Sciatic nerve (tissue), 2 donors: ENCODE measurements at regions not wholly inside any gene's neighbourhood (a gene's known extent, or its start where the extent isn't known, plus 50 kb on each side); places are given as distances from the start of the nearest gene placed in this dataset.

Experiments
- ATAC-seq: fragments of 200-7000 bp; cut with Tn5 transposase; one replicate; pipeline ENCODE4 v1.9.1; 2020; ENCODE audit warnings: mild to moderate bottlenecking, moderate library complexity
- DNase-seq: peaks from one replicate; pipeline ENCODE4 v3.0.0-alpha.2; 2020; ENCODE audit warnings: low spot score
- intact Hi-C: fragments of 100-400 bp; cut with DNase I; formaldehyde crosslinking; loops from one replicate; pipeline ENCODE4 v1.14.2; 2022
- donor health status: DM: no; HTN: no; CAD: no.
- donor health status: DM: no; HTN: no; CAD: no.

DNA sequence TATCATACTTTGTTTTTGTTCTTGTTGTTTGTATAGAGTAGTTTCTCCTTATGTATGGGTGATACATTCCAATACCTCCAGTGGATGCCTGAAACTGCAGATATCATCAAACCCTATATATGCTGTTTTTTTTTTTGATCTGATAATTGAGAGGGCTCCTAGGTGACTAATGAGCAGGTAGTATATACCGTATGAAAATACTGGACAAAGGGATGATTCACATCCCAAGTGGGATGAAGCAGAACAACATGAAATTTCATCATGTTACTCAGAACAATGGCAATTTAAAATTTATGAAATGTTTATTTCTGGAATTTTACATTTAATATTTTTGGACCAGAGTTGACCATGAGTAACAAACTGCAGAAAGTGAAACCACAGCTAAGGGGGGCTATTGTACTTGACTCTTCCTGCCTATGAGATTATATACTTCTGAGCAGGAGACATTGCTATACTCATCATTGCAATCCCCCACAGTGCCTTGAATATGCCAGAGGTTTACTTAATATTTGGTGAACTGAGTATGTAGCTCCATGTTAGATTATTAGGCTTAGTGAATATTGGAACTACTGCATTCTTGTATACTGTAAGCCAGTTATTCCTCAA lies 258.7 kb upstream of the FBXL7 start:
- no peak for DNase-seq
- ATAC-seq = no peak

DNA sequence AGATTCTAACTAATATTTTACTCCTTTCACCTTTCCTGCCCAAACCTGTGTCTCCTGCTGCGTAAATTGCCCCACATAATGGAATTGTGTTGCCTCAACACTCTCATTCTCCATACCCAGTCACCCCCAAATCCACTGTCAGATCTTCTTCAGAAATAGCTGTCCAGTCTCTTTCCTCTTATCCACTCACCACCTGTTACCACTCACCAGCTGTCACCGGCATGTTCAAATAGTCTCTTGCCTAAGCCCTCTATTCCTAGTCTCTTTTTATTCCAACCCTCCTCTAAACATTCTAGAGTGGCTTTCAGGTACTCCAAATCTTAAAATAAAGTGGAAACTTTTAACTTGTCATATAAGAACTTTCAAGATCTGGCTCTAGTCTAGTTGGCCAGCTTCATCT lies 262.0 kb upstream of the FBXL7 start:
- intact Hi-C loops = no loop called here
- no peak for DNase-seq
- no peak for ATAC-seq

More for the DNA sequence above, 258.7 kb upstream of the FBXL7 start:
- intact Hi-C loops = no loop called here

DNA sequence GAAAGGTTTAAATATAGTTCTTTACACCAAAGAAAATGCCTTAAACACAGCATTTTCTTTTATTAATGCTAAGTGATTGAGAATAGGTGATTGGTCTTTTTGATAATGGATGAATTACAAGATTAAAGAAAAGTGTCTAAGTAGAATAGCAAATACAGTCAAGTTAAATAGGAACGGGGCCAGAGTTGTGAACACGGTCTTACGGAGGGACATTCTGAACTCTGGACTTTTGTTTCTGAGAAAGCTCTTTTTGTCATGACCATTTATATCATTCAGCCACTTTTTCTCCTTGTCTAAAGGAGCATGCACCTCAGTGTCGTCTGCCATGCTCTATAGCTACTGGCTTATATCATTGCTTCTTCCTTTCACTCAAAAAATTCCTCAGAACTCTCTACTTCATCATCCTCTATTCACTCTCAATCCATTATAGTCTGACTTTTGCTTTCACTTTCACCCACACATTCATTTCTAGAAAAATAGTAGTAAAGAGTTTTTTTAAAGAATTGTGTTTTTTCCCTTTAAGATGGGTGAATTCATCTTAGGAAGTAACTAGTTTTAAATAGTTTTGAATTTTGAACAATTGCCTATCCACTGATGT lies 263.0 kb upstream of the FBXL7 start:
- intact Hi-C loops = no loop called here
- DNase-seq (no peak), ATAC-seq (peak; percentile 32)

DNA sequence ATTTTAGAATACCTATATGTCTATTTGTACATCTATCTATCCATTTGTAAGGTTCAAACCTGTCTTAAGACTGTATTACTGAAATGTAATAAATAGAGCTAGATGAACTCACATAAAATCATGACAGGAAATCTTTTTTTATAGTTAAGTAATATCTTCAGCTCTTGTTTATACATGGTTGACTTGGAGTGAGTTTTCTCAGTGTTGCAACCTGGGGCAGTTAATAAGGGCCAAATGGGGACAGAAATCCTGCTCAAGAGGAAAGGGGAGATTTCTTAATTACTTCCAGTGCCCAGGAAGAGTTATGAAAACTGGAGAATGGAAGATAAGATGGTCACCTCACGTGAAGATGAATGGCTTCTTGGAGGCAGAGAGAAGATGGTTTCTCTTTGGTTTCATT lies 265.1 kb upstream of the FBXL7 start:
- DNase-seq = no peak
- intact Hi-C loops = no loop called here
- peak; percentile 54 for ATAC-seq

DNA sequence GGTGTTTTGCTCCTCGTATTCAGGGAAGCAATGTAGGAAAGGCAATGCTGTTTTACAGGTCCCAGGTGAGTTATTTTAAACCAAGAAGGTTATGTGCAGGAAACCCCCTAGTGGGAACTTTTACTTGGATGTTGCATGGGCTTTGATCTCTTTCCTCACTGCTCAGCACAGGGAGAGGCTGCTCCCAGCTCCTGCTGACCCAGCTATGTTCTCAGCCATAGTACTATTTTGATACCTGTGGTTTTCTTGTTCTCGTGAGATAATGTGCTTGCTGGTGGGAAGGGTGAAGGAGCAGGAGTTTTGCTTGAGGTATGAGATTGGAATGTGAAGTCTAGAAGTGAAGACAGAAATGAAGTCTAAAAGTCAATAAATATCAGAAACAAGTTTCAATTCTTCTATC lies 265.6 kb upstream of the FBXL7 start:
- intact Hi-C loops = no loop called here
- no peak for DNase-seq
- peak; percentile 68 for ATAC-seq

DNA sequence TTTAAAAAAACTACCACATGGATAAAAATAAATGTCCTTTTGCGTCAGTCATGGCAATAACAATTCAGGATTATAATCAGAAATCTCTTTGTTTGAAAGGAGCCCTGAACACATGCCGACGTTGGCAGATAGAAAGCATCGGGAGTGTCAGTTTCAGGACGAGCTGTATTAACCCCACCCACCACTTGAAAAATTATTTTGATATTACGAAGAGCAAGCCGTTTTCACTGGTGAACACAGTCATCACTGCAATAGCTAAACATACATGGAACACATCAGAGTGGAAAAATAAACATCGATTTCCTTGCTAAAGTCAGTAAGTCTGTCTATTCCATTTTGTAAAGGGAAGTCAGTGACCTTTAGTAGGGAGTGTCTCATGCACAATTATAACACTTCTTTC lies 266.4 kb upstream of the FBXL7 start:
- intact Hi-C loops = no loop called here
- DNase-seq = no peak
- ATAC-seq = peak; percentile 78

DNA sequence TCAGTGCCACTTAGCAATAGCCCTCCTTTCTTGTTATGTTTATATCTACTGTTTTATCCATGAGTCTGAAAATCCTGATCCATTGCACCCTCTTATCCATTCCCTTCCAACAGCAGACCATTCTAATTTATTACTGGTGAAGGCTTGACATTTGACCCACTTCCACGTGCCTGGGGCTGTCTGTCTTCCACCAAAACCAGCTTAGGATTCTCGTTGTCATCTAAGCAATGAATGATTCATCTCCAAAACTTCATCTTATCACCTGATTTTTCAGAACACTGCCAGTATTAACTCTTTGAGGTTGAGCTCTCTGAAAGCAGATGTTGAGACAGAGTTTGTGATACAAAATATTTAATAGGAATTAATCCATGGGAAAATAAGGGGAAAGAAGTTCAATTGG lies 277.8 kb upstream of the FBXL7 start:
- intact Hi-C loops = no loop called here
- ATAC-seq (no peak), DNase-seq (no peak)

DNA sequence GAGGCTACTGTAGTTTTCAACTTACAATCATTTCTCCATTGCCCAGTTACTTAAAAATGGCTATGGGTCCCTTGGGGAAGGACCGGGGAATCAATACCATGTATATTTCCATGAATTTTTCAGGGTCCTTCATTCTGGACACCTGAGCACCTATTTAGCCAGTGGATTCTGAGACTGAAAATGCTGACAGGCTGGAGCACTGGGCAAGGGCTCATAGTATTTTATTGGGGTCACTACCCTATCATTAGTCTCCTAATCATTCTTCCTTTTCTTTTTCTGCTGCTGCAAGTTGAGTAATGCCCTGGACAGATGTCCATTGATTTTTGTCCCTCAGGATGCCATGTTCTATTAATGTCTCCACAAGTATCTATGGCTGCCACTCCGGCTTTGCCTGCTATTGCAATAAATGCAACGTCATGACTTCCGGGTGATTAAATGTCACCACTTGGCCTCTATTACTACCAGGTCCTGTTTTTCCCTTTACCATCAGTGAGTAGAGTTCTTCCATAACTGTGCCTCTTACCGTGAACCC lies 279.3 kb upstream of the FBXL7 start:
- intact Hi-C loops = no loop called here
- DNase-seq (no peak), ATAC-seq (no peak)

DNA sequence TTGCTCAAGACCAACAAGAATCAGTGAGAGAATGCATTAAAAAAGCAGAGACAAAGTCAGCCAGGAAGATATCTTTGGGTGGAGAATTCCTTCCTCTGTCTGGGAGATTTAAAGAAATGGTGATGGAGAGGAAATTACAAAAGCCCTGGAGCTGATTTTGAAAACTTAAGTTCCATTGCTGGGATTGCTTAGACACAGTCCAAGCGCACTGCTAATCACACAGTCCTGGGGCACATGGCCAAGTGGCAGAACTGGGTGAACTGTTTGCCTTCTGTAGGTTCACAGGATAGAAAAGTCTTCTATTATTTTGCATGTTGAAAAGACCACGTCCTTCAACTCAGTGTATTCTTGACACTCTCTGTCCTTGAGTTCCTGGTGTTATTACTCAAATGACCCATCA lies 284.9 kb upstream of the FBXL7 start:
- intact Hi-C loops = no loop called here
- no peak for DNase-seq

DNA sequence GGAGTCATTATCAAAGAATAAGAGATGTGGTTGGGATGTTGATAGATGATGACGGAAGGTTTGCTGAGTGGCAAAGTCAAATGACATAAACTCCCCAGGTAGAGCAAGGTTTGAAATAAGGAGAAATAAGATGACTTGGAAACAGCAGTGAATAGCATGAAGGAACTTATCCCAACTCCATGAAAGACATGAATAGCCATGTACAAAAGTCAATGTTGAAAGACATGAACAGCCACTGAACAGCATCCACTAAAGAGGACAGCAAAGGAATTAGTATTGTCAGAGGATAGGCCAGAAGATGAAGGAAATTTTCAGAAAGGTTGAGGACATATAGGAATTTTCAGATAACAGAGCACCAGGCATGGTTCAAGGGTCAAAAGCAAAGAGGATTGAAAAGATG lies 286.0 kb upstream of the FBXL7 start:
- ATAC-seq (no peak), DNase-seq (no peak)
- intact Hi-C loops = no loop called here

More for the DNA sequence above, 284.9 kb upstream of the FBXL7 start:
- no peak for ATAC-seq

DNA sequence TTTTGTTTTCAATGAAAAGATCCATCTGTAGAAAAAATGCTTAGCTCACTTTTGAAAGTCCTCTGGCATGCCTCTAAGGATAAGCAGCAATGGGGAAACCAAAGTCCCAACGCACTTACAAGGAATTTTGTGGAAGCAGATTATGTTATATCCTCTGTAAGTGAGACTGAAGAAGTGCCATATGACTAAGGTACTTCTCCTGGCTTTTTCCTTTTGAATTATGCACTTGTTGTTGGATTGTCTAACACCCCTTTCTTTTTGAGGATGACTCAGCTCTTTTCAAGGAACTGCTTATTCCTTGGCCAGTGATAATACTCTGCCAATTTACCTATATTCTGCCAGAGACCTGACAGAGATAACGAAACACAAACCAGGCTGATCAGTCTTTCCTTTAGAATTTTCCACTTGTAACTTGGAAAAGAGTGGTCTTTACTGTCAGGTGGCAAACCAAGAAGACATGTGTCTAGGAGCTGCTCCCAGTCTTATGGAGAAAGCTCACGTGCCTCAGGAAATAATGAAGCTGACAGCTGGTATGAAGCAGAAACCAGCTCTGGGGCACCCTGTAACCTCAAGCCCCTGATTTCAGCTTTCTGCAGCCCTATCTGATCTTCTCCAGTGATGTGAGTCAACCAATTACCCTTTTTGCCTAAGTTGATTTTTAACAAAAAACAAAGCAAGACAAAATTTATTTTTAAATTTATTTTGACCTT lies 290.8 kb upstream of the FBXL7 start:
- no peak for ATAC-seq
- intact Hi-C loops = no loop called here
- no peak for DNase-seq

DNA sequence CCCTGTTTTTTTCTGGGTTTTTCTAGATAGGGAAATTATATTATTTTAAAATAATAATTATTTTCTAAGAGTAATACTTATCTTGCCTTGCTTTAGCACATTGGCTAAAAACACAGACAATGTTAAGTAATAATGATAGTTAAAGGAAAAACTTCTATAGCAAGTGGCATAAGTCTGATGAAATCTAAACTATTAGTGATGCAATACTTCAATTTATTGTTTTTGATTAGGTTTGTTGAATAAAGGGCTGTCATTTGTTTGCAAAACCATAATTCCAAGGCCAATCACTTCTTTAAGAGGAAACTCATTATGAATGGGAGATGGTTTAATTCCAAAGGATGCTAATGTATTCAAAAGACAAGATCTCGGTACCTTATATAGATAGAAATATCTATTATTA lies 293.8 kb upstream of the FBXL7 start:
- no peak for ATAC-seq
- intact Hi-C loops = no loop called here

DNA sequence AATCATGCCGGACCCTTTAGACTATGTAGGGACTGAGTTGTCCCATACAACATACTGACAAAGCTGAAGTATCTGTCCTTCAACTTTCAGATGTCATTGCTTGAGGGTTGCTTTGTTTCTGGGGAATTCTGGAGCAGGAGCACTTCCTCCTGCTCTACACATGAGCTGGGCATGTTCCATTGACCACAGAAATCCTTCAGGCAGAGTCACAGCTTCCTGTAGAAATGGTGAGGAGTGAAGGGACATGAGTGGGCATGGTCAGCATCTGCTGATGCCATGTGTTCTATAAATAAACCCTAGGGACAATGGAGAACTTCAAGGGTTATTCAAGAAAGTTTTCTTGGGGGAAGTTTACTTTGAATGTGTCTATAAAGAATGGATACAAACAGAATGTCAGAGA lies 296.6 kb upstream of the FBXL7 start:
- DNase-seq (no peak), ATAC-seq (no peak)
- intact Hi-C loops = no loop called here

More for the DNA sequence above, 293.8 kb upstream of the FBXL7 start:
- DNase-seq = no peak

DNA sequence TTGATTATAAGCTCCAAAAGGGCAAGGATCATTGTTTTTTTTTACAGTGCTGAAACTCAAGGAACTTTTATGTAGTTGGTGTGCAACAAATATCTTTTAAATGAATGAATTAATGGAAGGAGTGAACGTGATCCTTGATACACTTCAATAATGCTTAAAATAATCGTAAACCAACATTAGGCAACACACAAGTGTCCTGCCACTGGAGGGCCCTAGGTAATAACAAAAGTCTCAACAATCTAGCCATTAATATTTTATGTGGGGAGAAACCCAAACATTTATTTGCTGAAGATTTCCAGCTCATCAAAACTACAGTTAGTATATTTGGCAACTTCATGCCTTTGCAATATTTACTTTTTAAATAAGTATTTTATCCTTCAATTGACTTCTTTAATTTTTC lies 309.0 kb upstream of the FBXL7 start:
- ATAC-seq = no peak
- DNase-seq = no peak
- intact Hi-C loops = no loop called here

DNA sequence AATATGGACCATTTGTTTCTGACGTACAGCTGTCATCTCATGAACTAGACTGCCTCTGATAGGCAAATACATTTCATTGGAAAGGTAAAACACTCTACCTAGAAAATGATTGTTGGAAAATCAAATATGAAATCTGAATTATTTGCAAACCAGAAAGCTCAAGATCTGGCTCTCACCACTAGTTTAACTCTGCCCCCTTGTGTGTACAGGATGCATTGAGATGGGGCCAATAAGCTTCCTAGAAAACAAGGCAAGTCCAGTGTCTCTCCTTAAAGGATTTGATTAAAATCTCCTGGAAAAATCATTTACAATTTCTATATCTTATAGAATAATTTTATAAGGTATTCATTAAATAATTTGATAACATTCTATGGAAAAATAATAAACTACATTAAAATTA lies 311.9 kb upstream of the ANKH start:
- ATAC-seq (no peak), DNase-seq (no peak)
- intact Hi-C loops = no loop called here

DNA sequence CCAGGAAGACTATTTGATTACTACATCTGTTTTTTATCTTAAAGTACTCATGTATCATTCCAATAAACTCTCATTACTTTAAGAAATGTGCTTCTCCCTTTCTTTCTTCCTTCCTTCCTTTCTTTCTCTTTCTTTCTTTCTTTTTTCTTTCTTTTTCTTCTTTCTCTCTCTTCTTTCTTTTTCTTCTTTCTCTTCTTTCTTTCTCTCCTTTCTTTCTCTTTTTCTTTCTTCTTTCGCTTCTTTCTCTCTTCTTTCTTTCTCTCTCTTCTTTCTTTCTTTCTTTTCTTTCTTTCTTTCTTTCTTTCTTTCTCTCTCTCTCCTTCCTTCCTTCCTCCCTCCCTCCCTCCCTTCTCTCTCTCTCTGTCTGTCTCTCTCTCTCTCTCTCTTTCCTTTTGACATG lies 298.6 kb upstream of the ANKH start:
- ATAC-seq (no peak), DNase-seq (no peak)
- intact Hi-C loops = no loop called here

DNA sequence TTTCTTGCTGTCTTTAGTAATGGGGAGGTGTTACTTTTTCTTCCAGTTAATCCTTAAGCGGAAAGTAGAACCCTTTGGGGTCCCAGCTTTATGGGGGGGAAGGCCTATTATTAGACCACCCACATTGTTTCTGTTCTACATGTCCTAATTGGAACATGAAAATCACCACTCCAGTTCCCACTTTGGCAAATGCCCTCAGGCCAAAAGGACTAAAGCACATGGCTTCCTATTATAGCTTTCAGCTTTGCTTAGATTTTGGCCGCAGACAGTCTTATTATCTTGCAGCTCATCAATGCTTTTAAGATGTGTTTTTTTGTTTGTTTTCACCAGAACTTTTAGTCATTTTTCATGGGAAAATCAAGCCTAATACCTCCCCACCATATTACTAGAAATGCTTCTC lies 296.8 kb upstream of the ANKH start:
- DNase-seq (no peak), ATAC-seq (no peak)
- intact Hi-C loops = no loop called here

DNA sequence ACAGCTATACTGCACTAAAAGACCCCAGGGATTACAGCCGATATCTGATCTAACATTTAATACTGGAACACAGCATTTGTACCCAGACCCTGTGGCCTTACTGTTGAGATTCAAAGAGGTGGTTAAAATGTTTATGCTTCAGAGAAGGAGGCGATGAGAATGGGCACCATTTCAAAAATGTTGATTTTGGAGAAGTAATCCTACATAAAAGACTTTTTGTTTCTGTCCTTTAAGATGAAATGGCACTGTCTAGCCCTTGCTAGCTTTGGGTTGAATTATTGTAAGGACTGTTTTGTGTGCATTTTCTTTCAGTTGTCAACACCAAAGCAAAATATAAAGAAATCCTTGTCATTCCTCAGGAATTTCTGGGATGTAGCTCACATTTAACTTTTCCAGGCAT lies 288.5 kb upstream of the ANKH start:
- intact Hi-C loops = no loop called here
- DNase-seq = no peak
- no peak for ATAC-seq

DNA sequence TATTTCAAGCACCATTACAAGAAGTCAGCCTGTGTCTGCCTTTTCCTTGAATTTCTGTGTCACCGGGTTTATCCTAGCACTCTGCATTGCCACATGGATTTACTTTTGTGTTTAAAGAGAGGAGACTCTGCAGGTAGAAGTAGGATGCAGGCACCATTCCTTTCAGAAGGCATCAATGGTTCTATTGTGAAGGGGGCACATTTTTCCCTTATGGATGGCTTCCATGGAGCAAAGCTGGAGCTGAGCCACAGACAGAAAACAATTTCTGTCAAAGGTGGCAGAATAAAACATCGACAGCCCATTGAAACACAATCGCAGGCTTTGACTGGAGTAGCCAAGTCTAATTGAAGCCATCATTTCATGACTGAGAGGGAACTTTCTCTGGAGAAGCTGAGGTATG lies 288.0 kb upstream of the ANKH start:
- DNase-seq (no peak), ATAC-seq (no peak)
- intact Hi-C loops = no loop called here

DNA sequence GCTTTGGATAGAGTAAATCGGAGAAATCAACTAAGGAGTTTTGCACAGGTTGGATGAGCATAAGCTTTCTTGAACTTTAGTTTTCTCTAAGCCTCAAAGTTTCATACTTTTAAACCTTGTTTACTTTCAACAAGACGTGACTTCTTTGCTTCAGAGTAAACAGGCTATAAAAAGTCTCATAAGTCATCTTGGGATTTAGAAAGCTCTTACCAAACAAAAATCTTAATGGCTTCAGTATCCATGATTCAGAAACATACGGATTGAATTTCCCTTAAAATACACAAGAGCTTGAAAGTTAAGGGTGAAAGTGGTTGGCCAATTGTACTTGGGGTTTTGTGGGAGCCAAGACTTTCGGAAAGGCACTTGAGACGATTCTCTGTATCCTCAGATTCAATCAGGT lies 270.9 kb upstream of the ANKH start:
- intact Hi-C loops = no loop called here
- DNase-seq (no peak), ATAC-seq (no peak)

DNA sequence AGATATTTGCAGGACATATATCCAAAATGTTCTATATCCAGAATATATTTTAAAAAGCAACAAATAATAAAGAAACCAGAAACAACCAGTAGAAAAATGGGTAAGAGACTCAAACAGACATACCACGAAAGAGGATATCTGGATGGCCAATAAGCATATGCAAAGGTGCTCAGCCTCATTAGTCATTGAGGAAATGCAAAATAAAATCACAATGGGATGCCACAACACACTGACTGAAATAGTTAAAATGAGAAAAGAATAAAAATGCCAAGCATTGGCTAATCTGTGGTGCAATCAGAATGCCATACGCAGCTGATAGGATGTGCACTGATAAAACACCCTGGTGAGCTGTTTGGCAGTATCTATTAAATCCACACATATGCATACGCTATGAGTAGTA lies 265.8 kb upstream of the ANKH start:
- no peak for DNase-seq
- intact Hi-C loops = no loop called here
- ATAC-seq = no peak
